PFSK-1 (cell line): ENCODE measurements at regions not wholly inside any gene's neighbourhood (a gene's known extent, or its start where the extent isn't known, plus 50 kb on each side); places are given as distances from the start of the nearest gene placed in this dataset.

Experiments used
- POLR2AphosphoS5 ChIP-seq: IDR thresholded peaks from 2 replicates; pipeline ENCODE4 v1.6.1; 2012; ENCODE audit warnings: low read depth, mild to moderate bottlenecking, control low read depth, low read length, moderate library complexity
- TAF1 ChIP-seq: IDR thresholded peaks from 2 replicates; pipeline ENCODE4 v1.6.1; 2012; ENCODE audit warnings: low read length, control low read depth, borderline replicate concordance; ENCODE audit not compliant: insufficient read depth
- TF ChIP-seq, protein P1 (sequence below), 2 experiments: IDR thresholded peaks; 2 replicates each; pipeline versions ENCODE4 v1.6.1 to v1.8.0; 2011 to 2012; ENCODE audit warnings: low read depth in 2 of 2, low read length in 2 of 2, control low read depth in 1 of 2, inconsistent platforms in 1 of 2, mild to moderate bottlenecking in 1 of 2, moderate library complexity in 1 of 2; ENCODE audit not compliant: insufficient read depth in 1 of 2

GRCh38 chr3:18786650-18787323, 361.5 kb upstream of the KCNH8 start:
- TF ChIP-seq POLR2AphosphoS5 (no peak), TAF1 (no peak)
- TF ChIP-seq, protein P1, sequence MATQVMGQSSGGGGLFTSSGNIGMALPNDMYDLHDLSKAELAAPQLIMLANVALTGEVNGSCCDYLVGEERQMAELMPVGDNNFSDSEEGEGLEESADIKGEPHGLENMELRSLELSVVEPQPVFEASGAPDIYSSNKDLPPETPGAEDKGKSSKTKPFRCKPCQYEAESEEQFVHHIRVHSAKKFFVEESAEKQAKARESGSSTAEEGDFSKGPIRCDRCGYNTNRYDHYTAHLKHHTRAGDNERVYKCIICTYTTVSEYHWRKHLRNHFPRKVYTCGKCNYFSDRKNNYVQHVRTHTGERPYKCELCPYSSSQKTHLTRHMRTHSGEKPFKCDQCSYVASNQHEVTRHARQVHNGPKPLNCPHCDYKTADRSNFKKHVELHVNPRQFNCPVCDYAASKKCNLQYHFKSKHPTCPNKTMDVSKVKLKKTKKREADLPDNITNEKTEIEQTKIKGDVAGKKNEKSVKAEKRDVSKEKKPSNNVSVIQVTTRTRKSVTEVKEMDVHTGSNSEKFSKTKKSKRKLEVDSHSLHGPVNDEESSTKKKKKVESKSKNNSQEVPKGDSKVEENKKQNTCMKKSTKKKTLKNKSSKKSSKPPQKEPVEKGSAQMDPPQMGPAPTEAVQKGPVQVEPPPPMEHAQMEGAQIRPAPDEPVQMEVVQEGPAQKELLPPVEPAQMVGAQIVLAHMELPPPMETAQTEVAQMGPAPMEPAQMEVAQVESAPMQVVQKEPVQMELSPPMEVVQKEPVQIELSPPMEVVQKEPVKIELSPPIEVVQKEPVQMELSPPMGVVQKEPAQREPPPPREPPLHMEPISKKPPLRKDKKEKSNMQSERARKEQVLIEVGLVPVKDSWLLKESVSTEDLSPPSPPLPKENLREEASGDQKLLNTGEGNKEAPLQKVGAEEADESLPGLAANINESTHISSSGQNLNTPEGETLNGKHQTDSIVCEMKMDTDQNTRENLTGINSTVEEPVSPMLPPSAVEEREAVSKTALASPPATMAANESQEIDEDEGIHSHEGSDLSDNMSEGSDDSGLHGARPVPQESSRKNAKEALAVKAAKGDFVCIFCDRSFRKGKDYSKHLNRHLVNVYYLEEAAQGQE (IDR thresholded peaks at IDR 0.05; ENCODE audit: insufficient read depth in 1 of 2, low read depth in 2 of 2, low read length in 2 of 2): no peak
